ENCODE measurements at regions not wholly inside any gene's neighbourhood (a gene's known extent, or its start where the extent isn't known, plus 50 kb on each side); places are given as distances from the start of the nearest gene placed in this dataset.

GRCh38 chr22:46061501-46062231 lies 84.7 kb upstream of the WNT7B start:
- H3K36me3 ChIP-seq: peaks cover 0 to 10% (median 5%) of the 10 kb centered on the region in 4 donors
- H3K9me3 ChIP-seq: no peaks in the 10 kb centered on the region
- peak overlapping the region; percentile 58 to 100 (median 85) for H3K27ac ChIP-seq
- DNase-seq: peak; percentile 20 to 86
- peak overlapping the region in 2 of 4 donors; percentile 25 to 29 for H3K4me3 ChIP-seq
- no peak for ATAC-seq (ENCODE audit: low FRiP score in 2 of 2)
- WGBS, 2 donors: 85 to 86% methylated on average over 45 to 54 of the region's 79 CpGs
- H3K4me1 ChIP-seq: peaks cover 61 to 96% (median 65%) of the 10 kb centered on the region in 4 donors
- TF ChIP-seq CTCF (IDR thresholded peaks at IDR 0.05): no peak
- no peak for TF ChIP-seq POLR2AphosphoS5 (IDR thresholded peaks at IDR 0.05)
- TF ChIP-seq EP300 (IDR thresholded peaks at IDR 0.05): no peak
- no peak for TF ChIP-seq POLR2A (IDR thresholded peaks at IDR 0.05)
- no peaks in the 10 kb centered on the region for H3K27me3 ChIP-seq

- H3K27ac ChIP-seq: peak overlapping the region; percentile 58 to 100 (median 100)
- 83 to 91% methylated on average over 13 of the region's 13 CpGs for WGBS, 2 donors
- peaks cover 0 to 10% (median 5%) of the 10 kb centered on the region in 4 donors for H3K36me3 ChIP-seq
- TF ChIP-seq POLR2A (IDR thresholded peaks at IDR 0.05): no peak
- no peak for TF ChIP-seq POLR2AphosphoS5 (IDR thresholded peaks at IDR 0.05)
- no peak for TF ChIP-seq CTCF (IDR thresholded peaks at IDR 0.05)
- no peak for TF ChIP-seq EP300 (IDR thresholded peaks at IDR 0.05)
- H3K4me3 ChIP-seq: no peak overlapping the region
- no peaks in the 10 kb centered on the region for H3K9me3 ChIP-seq
- DNase-seq (no peak), ATAC-seq (ENCODE audit: low FRiP score in 2 of 2) (no peak)
- H3K27me3 ChIP-seq: no peaks in the 10 kb centered on the region
- H3K4me1 ChIP-seq: peaks cover 59 to 96% (median 62%) of the 10 kb centered on the region in 4 donors
Observed at GRCh38 chr22:46062232-46062615, 85.3 kb upstream of the WNT7B start.

GRCh38 chr22:46062971-46063631 lies 86.1 kb upstream of the WNT7B start:
- H3K36me3 ChIP-seq: peaks cover 0 to 10% (median 5%) of the 10 kb centered on the region in 4 donors
- H3K9me3 ChIP-seq: no peaks in the 10 kb centered on the region
- peak overlapping the region; percentile 98 to 100 (median 100) for H3K27ac ChIP-seq
- ATAC-seq (ENCODE audit: low FRiP score in 2 of 2) (no peak), DNase-seq (peak in 1 of 2 donors; percentile 12)
- TF ChIP-seq POLR2AphosphoS5 (IDR thresholded peaks at IDR 0.05): no peak
- no peak for TF ChIP-seq CTCF (IDR thresholded peaks at IDR 0.05)
- TF ChIP-seq EP300 (IDR thresholded peaks at IDR 0.05): no peak
- TF ChIP-seq POLR2A (IDR thresholded peaks at IDR 0.05): no peak
- H3K4me3 ChIP-seq: no peak overlapping the region
- 65 to 85% methylated on average over 8 to 15 of the region's 15 CpGs for WGBS, 2 donors
- peaks cover 56 to 96% (median 64%) of the 10 kb centered on the region in 4 donors for H3K4me1 ChIP-seq
- H3K27me3 ChIP-seq: no peaks in the 10 kb centered on the region

GRCh38 chr22:46063846-46064227 lies 86.5 kb upstream of the PPARA start:
- Histone ChIP-seq H3K27ac (peak overlapping the region; percentile 98 to 100 (median 100)), H3K36me3 (peaks cover 0 to 10% (median 5%) of the 10 kb centered on the region in 4 donors), H3K27me3 (no peaks in the 10 kb centered on the region), H3K9me3 (no peaks in the 10 kb centered on the region), H3K4me3 (peak overlapping the region in 1 of 4 donors; percentile 21), H3K4me1 (peaks cover 56 to 97% (median 65%) of the 10 kb centered on the region in 4 donors)
- peak in 1 of 2 donors; percentile 72 for DNase-seq
- TF ChIP-seq EP300 (IDR thresholded peaks at IDR 0.05): no peak
- TF ChIP-seq POLR2A (IDR thresholded peaks at IDR 0.05): no peak
- no peak for TF ChIP-seq CTCF (IDR thresholded peaks at IDR 0.05)
- TF ChIP-seq POLR2AphosphoS5 (IDR thresholded peaks at IDR 0.05): no peak
- ATAC-seq (ENCODE audit: low FRiP score in 2 of 2): no peak
- WGBS, 2 donors: 58 to 61% methylated on average over 10 to 11 of the region's 11 CpGs

Measured in upper lobe of left lung (tissue), 6 donors.